Activated CD4-positive, alpha-beta T cell treated with anti-CD3 and anti-CD28 coated beads for 1 hour (primary cell): ENCODE measurements at regions not wholly inside any gene's neighbourhood (a gene's known extent, or its start where the extent isn't known, plus 50 kb on each side); places are given as distances from the start of the nearest gene placed in this dataset.
"Not testable (repeated sequence)": the region's sequence is repeated elsewhere in the genome, so short reads cannot be mapped to it uniquely, and the experiment has no call there.

Experiments used
- DNase-seq: peaks from one replicate; pipeline ENCODE4 v3.0.0-alpha.2; 2020

DNA sequence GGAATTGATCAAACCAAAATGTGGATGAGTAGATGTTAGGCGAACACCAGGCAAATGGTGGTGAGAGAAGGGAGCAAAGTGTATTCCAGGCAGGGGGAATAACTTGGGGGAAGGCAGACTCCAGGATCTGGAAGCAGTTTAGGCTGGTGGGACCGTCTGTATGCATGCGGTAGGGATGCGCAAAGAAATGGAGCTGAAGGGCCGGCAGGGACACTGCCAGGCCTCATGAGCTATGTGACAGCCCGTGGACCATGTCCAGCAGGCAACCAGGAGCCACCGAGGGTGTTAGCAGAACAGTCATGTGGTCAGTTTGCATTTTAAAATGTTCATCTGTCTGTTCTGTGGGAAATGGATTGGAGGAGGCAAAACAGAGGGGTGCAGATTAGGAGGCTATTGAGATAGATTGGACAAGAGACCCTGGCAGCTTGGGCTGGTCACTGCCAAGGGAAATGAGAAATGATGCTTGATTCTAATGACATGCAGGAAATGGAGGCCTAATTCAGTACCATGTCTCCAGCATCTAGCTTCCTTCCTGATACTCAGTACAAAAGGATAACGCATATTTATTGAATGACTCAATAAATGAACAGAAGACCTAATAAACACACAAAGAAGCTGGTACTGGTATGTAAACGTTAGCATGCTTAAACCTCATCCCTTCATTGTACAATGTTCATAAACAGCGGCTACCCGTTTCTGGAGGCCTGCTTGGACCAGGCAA lies 412.4 kb downstream of the BUD13 start:
- no peak for DNase-seq

GRCh38 chr11:116357784-116358544 lies 414.8 kb downstream of the BUD13 start:
- DNase-seq: no peak

GRCh38 chr11:116356451-116356850 lies 416.3 kb downstream of the BUD13 start:
- no peak for DNase-seq

GRCh38 chr11:116355104-116355503 lies 417.7 kb downstream of the BUD13 start:
- no peak for DNase-seq

- DNase-seq: no peak
Measured at GRCh38 chr11:116353589-116353988, 419.2 kb downstream of the BUD13 start.

- DNase-seq: no peak
Measured at GRCh38 chr11:116352881-116353280, 419.9 kb downstream of the BUD13 start.

- DNase-seq: no peak
Measured at GRCh38 chr11:116348226-116348625, 424.6 kb downstream of the BUD13 start.

GRCh38 chr11:116345575-116345974 lies 427.2 kb downstream of the BUD13 start:
- DNase-seq: no peak

DNA sequence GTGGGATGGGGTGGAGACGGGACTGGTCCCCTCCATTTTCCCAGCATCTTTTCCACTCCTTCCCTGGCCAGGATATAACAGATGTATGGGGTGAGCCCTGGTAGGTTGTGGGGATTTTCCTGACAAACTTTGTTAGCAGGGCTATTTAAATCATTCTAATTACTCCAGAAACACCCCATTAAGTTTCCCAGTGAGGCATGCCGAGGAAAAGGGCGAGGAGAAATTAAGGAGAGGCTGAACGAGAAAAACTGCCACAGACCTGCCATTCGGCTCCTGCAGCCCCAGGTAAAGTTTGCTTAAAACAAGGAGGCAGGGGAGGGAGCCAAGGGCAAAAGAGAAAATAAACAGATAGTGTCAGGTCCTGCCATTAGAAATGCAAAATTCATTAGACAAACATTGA lies 428.2 kb downstream of the BUD13 start:
- no peak for DNase-seq

GRCh38 chr11:116343270-116343669 lies 429.5 kb downstream of the BUD13 start:
- DNase-seq: no peak

- no peak for DNase-seq
Measured at GRCh38 chr11:116342148-116342547, 430.6 kb downstream of the BUD13 start.

- DNase-seq: no peak
Measured at GRCh38 chr11:116339306-116340098, 433.3 kb downstream of the BUD13 start.

DNA sequence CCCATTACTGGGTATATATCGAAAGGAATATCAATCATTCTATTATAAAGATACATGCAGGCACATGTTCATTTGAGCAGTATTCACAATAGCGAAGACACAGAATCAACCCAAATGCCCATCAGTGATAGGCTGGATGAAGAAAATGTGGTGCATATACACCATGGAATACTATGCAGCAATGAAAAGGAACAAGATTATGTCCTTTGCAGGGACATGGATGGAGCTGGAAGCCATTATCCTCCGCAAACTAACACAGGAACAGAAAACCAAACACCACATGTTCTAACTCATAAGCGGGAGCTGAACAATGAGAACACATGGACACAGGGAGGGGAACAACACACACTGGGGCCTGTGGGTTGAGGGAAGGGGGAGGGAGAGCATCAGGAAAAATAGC lies 434.3 kb downstream of the BUD13 start:
- not testable (repeated sequence) for DNase-seq

GRCh38 chr11:116336540-116336939 lies 436.2 kb downstream of the BUD13 start:
- DNase-seq: no peak

GRCh38 chr11:116335891-116336290 lies 436.9 kb downstream of the BUD13 start:
- DNase-seq: no peak

GRCh38 chr11:116335078-116335477 lies 437.7 kb downstream of the BUD13 start:
- DNase-seq: no peak

GRCh38 chr11:116334596-116334995 lies 438.2 kb downstream of the BUD13 start:
- DNase-seq: no peak

DNA sequence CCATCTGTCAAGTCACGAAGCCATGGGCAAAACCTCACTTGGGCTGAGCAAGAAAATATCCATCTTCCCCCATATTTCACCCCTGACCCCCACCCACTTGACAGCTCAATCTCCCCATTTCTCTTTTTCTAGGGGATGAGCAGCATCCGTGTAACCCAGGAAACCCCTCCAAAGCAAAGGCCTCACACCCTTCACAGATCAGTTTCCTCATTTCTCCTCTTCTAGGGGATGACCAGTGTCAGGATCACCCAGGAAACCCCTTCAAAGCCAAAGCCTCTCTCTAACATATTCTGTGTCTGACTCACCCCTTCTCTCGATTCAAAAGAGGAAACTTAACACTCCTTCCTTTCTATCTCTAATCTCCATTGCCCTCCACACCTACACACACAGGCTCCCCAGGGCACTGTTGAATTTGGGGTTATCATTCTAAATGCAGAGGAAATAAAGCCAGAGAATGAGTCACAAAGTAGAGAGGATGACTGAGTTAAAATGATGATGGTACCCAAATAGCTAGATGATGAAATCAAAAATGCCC lies 439.7 kb downstream of the BUD13 start:
- DNase-seq: no peak

DNA sequence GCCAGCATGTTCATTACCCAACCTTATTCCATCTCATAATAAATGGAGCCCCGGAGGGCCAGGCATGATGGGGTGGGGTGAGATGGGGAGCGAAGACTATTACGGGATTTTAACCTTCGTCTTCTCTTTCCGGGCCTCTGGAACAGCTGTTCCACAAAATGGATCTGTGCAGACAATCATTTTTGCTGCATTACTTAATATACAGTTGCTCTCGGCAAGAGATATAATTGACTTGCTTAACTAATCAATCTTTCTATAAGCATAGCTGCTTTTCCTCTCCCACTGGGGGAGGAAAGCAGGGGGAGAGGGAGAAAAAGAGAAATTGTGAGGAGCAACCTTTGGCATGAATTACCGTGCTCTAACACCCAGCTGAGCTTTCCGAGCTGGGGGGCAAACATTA lies 440.4 kb downstream of the BUD13 start:
- no peak for DNase-seq

GRCh38 chr11:116331381-116331780 lies 441.4 kb downstream of the BUD13 start:
- no peak for DNase-seq

DNA sequence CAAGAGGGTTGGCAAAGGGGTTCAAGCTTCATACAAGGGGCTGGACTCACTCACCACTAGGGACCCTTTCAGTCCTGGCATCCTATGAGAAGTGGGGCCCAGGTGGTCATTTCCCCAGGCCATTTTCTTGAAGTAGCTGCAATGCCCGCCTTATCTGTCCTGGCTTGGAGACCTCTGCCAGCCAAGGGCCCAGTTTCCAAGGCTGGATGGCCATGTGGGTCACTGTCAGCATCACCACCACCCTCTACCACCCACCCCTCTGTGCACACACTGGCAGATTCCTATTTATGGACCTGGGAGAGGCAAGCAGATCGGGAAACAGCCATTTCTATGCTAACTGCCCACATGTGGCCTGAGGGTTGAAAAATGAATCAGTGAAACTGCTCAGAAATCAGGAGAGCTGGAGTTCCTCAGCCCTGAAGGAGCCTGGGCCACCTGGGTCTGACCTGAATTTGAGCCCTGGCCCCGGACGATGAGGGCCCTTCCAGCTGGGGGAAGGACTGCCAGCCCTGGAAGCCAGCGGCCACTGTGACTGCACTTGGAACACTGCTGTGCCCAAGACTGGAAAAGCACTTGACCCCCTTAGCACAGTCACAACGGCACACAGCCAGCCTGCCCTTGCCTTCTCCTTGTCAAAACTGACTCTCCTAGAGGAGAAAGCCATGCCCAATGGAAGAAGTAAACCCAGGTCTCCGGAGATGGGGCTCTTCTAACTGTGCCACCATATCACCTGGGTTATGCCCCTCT lies 442.2 kb downstream of the BUD13 start:
- no peak for DNase-seq

DNA sequence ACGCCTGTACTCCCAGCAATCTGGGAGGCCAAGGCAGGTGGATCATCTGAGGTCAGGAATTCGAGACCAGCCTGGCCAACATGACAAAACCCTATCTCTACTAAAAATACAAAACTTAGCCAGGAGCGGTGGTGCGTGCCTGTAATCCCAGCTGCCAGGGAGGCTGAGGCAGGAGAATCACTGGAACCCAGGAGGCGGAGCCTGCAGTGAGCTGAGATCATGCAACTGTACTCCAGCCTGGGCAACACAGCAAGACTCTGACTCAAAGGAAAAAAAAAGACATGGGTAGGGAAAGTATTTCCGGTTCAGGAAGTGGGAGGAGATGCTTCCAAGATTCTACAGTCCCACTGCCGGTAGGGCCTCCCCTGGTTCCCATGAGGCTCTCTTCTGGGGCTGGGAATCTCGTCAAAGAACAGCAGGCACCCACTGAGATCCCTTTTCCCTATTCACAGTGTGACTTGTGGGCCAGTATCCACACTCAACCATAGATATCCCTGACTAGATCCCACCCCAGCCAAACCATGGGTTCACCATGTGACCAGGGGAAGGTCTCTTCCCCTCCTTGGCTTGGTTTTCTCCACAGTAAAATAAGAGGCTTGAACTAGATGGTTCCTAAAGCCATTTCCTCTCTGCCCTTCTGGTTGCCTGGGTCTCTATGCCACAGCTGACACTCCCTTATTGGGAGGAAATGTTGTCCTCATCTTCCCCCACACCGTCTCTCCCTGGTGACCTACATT lies 443.3 kb downstream of the BUD13 start:
- no peak for DNase-seq
